Peyer's patch (tissue), 4 donors: ENCODE measurements at regions not wholly inside any gene's neighbourhood (a gene's known extent, or its start where the extent isn't known, plus 50 kb on each side); places are given as distances from the start of the nearest gene placed in this dataset.

Experiments used
- DNase-seq, 3 donors: peaks; one replicate each; pipeline ENCODE4 v3.0.0-alpha.2; 2017 to 2019
- H3K27ac ChIP-seq, 4 donors: fragments of 200-600 bp; sonication (generic); one replicate each; pipeline ENCODE4 v1.5.1; 2016 to 2019
- H3K27me3 ChIP-seq, 2 donors: fragments of 200-600 bp; sonication (generic); one replicate each; pipeline ENCODE4 v1.5.1; 2019
- H3K36me3 ChIP-seq, 3 donors: fragments of 200-600 bp; sonication (generic); one replicate each; pipeline ENCODE4 v1.5.1; 2016 to 2019
- H3K4me1 ChIP-seq, 4 donors: fragments of 200-600 bp; sonication (generic); one replicate each; pipeline ENCODE4 v1.5.1; 2016 to 2019
- H3K4me3 ChIP-seq, 4 donors: fragments of 200-600 bp; sonication (generic); 1 replicate in 3 of 4; 2 replicates in 1 of 4; pipeline ENCODE4 v1.5.1; 2016 to 2019; ENCODE audit warnings: mild to moderate bottlenecking in 1 of 4
- H3K9me3 ChIP-seq, 4 donors: fragments of 200-600 bp; sonication (generic); one replicate each; pipeline ENCODE4 v1.5.1; 2016 to 2019; ENCODE audit warnings: mild to moderate bottlenecking in 1 of 4
- POLR2A ChIP-seq, 2 donors: fragments of 450-650 bp; IDR thresholded peaks; one replicate each; pipeline ENCODE4 v1.5.1; 2017; ENCODE audit warnings: antibody characterized with exemption in 2 of 2, mild to moderate bottlenecking in 2 of 2, moderate library complexity in 2 of 2
- TF ChIP-seq, protein P1 (sequence below), 6 experiments: fragments of 450-650 bp in 4 of 6; fragments of 200-600 bp in 2 of 6; sonication (generic) in 1 of 6; IDR thresholded peaks; one replicate each; pipeline ENCODE4 v1.5.1; 2017 to 2019; ENCODE audit warnings: antibody characterized with exemption in 6 of 6, mild to moderate bottlenecking in 3 of 6, moderate library complexity in 1 of 6

DNA sequence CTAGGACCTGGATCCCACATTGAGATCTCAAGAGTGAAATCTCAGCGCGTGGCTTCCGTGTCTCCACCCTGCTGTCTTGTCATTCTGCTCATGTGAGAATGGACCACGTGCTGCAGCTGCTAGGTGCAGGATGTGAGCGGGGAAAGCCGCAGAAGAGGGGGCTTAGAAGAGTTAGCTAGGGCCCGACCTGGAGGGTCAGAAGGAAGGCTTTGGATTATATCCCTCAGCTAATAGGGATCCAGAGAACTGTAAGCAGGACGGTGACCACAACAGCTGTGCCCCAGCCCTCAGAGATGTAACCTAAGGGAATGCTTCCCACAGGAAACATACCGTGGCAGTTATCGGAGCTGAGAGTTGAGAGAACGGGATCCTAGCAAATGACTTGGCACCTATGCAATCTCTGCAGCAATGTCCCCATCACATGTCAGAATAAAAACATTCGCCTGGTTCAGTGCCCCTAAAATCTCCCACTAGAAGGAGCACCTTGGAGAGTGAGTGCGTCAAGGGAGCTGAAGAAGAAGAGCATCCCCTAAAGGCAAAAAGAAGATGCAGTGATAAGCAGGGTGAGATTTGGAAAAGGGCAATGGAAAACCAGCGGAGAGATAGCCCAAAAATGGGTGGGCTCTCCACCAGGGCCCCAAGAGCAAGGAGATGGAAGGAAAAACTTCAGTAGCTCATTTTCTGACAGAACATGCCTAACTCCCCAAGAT is 76.9 kb upstream of the ST8SIA2 start:
- Histone ChIP-seq H3K27me3 (no peaks in the 10 kb centered on the region), H3K9me3 (no peaks in the 10 kb centered on the region), H3K4me3 (no peak overlapping the region), H3K4me1 (no peaks in the 10 kb centered on the region), H3K27ac (no peak overlapping the region), H3K36me3 (no peaks in the 10 kb centered on the region)
- TF ChIP-seq, protein P1, sequence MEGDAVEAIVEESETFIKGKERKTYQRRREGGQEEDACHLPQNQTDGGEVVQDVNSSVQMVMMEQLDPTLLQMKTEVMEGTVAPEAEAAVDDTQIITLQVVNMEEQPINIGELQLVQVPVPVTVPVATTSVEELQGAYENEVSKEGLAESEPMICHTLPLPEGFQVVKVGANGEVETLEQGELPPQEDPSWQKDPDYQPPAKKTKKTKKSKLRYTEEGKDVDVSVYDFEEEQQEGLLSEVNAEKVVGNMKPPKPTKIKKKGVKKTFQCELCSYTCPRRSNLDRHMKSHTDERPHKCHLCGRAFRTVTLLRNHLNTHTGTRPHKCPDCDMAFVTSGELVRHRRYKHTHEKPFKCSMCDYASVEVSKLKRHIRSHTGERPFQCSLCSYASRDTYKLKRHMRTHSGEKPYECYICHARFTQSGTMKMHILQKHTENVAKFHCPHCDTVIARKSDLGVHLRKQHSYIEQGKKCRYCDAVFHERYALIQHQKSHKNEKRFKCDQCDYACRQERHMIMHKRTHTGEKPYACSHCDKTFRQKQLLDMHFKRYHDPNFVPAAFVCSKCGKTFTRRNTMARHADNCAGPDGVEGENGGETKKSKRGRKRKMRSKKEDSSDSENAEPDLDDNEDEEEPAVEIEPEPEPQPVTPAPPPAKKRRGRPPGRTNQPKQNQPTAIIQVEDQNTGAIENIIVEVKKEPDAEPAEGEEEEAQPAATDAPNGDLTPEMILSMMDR (IDR thresholded peaks at IDR 0.05) = no peak
- no peak for TF ChIP-seq POLR2A (IDR thresholded peaks at IDR 0.05)
- no peak for DNase-seq

DNA sequence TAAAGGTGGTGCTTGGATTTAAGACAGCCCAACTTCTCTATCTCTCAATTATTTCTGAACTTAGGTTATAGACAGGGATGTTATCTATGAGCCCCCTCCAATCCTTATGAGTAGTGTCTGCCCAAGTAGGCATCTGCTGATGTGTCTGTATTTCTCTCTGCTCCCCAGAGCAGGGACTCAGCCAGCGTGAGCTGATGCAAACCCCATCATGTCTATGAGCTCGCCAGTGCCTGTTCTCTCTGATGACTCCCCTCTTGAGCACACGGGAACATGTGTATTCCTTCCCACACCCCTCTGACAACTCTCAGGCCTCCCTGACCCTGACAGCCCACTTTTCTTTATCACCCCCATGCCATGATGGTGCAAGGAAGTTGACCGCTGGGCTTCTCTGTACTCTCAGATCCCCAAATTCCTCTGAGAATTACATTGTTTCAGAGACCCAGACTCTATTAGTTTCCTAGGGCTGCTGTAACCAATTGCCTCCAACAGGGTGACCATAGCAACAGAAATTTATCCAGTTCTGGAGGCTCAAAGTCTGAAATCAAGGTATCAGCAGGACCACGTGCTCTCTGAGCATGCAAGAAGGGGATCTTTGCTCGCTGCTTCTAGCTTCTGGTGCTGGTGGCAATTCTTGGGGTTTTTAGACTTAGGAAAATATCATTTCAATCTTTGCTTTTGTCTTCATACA is 73.5 kb upstream of the ST8SIA2 start:
- H3K36me3 ChIP-seq = no peaks in the 10 kb centered on the region
- TF ChIP-seq, protein P1 (IDR thresholded peaks at IDR 0.05) = no peak
- no peak for TF ChIP-seq POLR2A (IDR thresholded peaks at IDR 0.05)
- no peak for DNase-seq

DNA sequence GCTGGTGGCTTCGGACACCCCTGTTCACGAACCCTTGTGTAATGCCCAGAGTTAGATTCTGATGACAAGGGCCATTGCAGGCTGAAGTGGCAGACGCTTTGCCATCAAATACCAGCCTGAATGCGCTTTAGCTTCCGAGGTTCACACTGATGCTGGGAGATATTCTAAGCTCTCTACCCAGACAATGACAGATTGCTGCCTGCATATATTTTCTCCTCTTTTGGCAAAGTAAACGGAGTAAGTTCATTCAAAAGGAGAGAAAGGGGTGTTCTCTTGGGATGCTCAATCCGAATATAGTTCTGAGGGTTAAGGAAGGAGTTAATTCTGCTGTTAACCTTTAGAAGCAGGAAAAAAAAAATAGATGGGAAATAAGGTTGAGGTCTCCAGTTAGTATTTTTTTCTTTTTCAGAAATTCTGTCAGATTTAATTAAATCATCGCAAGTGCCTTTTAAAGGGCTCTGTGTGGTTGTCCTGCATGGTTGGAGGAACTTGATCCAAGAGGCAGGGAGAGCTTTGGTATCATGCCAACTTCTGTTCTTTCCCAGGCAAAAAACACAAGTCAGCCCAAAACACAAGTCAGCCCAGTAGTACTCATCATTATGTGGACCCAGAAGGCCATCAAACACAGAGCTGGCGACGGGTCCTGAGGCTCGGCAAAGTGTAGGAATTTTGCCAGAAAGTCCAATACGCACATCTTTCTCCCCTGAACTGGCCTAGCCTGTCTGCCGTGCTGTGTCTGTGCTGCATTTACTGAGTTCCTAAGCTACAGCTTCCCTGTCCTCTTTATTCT is 70.9 kb upstream of the ST8SIA2 start:
- no peak for DNase-seq
- Histone ChIP-seq H3K4me1 (no peaks in the 10 kb centered on the region), H3K36me3 (no peaks in the 10 kb centered on the region), H3K9me3 (no peaks in the 10 kb centered on the region), H3K4me3 (no peak overlapping the region), H3K27me3 (no peaks in the 10 kb centered on the region), H3K27ac (no peak overlapping the region)
- no peak for TF ChIP-seq POLR2A (IDR thresholded peaks at IDR 0.05)
- TF ChIP-seq, protein P1 (IDR thresholded peaks at IDR 0.05) = no peak

More for the DNA sequence above, 73.5 kb upstream of the ST8SIA2 start:
- Histone ChIP-seq H3K4me3 (no peak overlapping the region), H3K27ac (no peak overlapping the region), H3K4me1 (no peaks in the 10 kb centered on the region), H3K9me3 (no peaks in the 10 kb centered on the region), H3K27me3 (no peaks in the 10 kb centered on the region)

DNA sequence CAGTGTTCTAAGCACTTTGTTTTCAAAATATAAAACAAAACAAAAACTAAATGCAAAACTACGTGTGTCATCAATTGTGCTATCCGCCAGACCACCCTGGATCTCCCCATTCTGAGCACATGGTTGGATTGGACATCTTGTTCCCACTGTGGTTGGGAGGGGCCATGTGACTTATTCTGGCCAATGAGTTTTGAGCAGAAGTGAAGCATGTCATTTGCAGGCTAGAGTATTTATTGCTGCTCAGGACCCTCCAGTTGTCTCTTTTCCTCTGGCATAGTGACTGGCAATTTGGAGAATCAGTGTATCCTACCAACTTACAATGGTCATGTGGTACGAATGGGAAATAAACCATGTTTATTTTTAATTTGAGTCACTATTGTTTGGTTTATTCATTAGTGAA is 70.2 kb upstream of the ST8SIA2 start:
- no peaks in the 10 kb centered on the region for H3K36me3 ChIP-seq
- H3K9me3 ChIP-seq = no peaks in the 10 kb centered on the region
- H3K27ac ChIP-seq = no peak overlapping the region
- no peak for DNase-seq
- H3K27me3 ChIP-seq = no peaks in the 10 kb centered on the region
- no peak overlapping the region for H3K4me3 ChIP-seq
- no peaks in the 10 kb centered on the region for H3K4me1 ChIP-seq
- TF ChIP-seq, protein P1 (IDR thresholded peaks at IDR 0.05) = no peak
- no peak for TF ChIP-seq POLR2A (IDR thresholded peaks at IDR 0.05)

DNA sequence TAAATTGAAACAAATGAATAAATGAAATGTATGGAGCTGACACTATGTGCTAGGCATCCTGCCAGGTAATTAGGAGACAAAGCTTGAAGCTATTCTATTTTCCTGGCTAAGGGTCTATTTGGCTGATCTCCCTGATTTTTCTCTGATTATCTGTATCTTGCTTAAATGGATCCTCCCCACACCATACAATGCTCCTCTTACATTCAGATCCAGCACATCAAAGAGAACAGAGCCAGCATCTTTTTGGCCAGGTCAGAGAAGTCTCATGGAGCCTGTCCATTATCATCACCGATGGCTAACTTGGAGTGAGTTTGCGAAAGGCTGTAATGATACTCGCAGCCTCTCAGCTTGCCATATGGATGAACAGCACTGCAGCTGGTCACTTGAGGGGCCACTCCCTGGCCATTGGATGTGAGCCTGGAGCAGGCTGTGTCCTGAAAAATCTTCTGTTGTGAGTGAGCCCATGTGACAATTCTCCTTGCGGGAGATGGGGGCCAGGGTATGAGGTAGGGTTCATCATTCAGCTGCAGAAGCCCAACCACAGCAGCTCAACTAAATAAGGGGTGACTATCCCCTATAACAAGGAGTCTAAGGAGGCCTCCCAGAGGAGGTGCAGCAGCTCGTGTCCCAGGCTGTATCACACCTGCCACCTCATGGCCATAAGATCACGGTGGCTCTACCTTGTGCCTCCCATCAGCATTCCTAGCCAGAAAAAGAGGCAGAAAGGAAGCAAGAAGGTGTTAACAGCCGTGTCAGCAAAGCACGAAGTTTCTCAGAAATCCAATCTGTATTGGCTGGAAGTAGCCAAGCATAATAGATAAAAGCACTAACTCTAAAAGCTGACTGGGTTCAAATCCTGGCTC is 69.3 kb upstream of the ST8SIA2 start:
- Histone ChIP-seq H3K4me3 (no peak overlapping the region), H3K27me3 (no peaks in the 10 kb centered on the region), H3K9me3 (no peaks in the 10 kb centered on the region), H3K4me1 (no peaks in the 10 kb centered on the region), H3K36me3 (no peaks in the 10 kb centered on the region), H3K27ac (no peak overlapping the region)
- no peak for DNase-seq
- TF ChIP-seq POLR2A (IDR thresholded peaks at IDR 0.05) = no peak
- TF ChIP-seq, protein P1 (IDR thresholded peaks at IDR 0.05) = no peak
